Prostate gland (tissue), 2 donors: ENCODE measurements at regions not wholly inside any gene's neighbourhood (a gene's known extent, or its start where the extent isn't known, plus 50 kb on each side); places are given as distances from the start of the nearest gene placed in this dataset.

Source experiments
- CTCF ChIP-seq, 4 experiments: fragments of 200-600 bp in 2 of 4; fragments of 450-650 bp in 2 of 4; sonication (generic) in 2 of 4; IDR thresholded peaks; 1 replicate in 3 of 4; 2 replicates in 1 of 4; pipeline ENCODE4 v1.5.1; 2016 to 2019; ENCODE audit warnings: antibody characterized with exemption in 4 of 4, mild to moderate bottlenecking in 2 of 4, moderate library complexity in 2 of 4
- POLR2A ChIP-seq: fragments of 450-650 bp; IDR thresholded peaks from one replicate; pipeline ENCODE4 v1.6.1; 2016; ENCODE audit warnings: antibody characterized with exemption, mild to moderate bottlenecking

- TF ChIP-seq CTCF (IDR thresholded peaks at IDR 0.05), result no peak
- no peak for TF ChIP-seq POLR2A
Measured at GRCh38 chr4:120158046-120158445, 91.4 kb upstream of the MAD2L1 start.
